Middle frontal gyrus (tissue), 1 donor: ENCODE measurements at regions not wholly inside any gene's neighbourhood (a gene's known extent, or its start where the extent isn't known, plus 50 kb on each side); places are given as distances from the start of the nearest gene placed in this dataset.
"Not testable (repeated sequence)": the region's sequence is repeated elsewhere in the genome, so short reads cannot be mapped to it uniquely, and the experiment has no call there.

Experiments
- DNase-seq: peaks from one replicate; pipeline ENCODE4 v3.0.0-alpha.2; 2015; ENCODE audit warnings: low spot score; ENCODE audit errors: extremely low spot score

DNA sequence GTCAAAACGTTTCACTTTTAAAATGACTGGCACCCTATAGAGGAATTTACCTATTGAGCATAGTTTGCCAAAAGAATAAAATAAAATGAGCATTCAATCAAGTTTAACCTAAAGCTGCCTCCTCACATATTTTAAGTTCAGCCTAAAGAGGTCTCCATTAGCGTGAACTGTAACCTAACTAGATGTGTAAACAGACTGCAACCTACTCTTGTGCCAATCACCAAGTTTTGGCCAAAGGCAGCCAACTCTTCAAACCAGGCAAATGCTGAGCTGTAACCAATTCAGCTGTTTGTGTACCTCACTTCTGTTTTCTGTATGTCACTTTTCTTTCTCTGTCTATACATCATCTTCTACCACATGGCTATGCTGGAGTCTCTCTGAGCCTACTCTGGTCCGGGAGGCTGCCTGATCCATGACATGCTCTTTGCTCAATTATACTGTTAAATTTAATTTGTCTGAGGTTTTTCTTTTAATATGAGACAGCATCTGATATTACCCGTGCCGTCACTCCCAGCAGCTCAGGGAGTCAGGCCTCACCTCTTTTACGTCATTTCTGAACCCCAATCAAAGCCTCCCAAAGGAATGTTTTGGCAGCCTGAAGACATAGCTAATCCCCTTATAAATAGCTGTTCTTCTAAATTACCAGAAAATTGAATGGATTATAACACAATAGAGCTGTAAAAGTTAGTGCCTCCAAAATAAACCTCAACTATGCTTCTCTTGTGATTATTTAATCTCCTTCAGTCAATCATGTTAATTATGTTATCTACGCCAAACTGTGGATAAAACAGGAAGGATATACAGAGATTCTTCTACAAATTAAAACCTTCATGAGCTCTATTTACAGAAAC is 81.0 kb upstream of the NR5A2 start:
- DNase-seq, result no peak

DNA sequence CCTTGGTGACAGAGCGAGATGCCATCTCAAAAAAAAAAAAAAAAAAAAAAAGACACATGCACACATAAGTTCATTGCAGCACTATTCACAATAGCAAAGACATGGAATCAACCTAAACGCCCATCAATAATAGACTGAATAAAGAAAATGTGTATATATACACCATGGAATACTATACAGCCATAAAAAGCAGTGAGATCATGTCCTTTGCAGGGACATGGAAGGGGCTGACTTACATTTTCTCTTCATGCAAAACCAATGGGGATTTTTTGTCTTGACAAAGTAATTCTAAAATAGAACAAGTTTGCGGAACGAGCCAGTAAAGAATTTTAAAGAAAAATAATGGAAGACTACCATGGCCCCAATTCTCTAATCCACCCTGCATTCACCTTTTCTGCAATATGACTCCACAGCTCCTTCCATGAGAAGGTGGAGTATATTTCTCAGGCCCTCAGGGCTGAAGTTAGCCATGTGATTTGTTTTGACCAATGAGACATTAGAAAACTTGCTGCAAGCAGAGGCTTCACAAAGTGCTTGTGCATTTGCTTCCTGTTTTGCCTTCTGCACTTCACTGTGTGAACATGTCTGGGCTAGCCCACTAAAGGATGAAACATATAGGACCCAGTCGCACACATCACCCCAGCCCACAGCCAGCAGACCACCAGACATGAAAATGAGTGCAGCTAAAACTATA is 78.8 kb upstream of the NR5A2 start:
- DNase-seq, result no peak

DNA sequence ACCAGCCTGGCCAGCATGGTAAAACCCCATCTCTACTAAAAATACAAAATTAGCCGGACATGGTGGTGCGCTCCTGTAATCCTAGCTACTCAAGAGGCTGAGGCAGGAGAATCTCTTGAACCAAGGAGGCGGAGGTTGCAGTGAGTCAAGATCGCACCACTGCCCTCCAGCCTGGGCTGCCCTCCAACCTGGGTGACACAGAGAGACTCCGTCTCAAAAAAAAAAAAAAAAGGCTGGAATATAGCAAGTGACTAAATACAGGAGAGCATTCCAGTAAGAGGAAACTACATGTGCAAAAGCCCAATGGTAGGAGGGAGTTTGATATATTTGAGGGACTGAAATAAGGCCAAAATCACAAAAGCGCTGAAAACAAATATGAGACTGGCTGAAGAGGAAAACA is 76.5 kb upstream of the NR5A2 start:
- not testable (repeated sequence) for DNase-seq

DNA sequence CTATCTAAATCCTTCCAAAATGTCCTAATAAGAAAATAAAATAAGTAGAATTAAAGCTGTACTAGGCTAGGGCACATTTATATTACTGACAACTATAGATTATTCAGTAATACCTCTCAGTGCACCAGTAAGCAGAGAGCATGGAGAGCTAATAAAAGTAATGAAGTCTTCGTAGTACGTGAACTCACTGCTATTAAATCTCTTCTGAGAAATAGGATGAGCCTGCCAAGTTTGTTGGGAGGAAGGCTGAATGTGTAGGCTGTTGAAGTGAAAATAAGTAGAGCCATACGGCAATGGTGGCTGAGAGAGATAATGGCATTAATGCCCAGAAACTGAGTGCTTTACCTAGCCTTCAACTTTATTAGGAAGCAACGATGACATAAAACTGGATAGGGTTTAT is 73.9 kb upstream of the NR5A2 start:
- DNase-seq, result no peak

DNA sequence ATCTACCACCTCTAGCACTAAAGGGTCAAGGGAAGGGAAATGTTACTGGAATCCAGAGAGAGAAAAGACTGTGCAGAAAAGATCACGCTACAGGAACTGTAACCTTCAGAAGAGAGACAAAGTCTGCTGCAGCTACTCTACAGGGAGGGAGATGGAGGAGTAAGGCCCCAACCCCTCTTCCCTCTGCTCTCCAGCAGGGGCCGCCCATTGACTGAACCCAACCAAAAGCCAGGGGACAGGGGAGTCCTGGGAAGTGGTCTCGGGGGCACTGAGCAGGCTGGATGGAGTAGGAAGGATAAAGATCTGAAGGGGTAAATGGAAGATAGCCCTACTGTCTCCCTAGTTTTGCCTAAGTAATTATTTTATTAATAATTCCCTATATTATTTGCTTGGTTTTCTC is 72.8 kb upstream of the NR5A2 start:
- DNase-seq, result no peak

DNA sequence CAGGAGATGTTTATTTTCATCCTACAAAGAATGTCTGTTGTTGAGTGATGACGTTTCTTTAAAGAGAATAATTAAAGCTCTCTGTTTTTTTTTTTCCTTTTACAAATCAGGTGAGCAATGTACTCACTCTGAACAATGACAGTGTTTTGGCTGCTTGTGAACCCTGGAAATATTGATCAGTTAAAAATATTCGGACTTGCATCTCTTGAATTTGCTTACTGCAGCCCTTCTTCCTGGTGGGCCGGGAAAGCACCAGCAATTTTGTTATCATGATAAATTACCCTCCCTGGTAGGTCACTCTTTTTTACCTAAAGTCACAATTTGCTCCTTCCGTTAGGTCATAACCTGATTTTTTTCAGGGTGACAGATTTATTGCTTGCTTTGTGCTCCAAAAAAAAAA is 72.3 kb upstream of the NR5A2 start:
- no peak for DNase-seq

GRCh38 chr1:199956005-199956404 is 71.5 kb upstream of the NR5A2 start:
- no peak for DNase-seq

- no peak for DNase-seq
Observed at GRCh38 chr1:199959033-199959774, 68.3 kb upstream of the NR5A2 start.

GRCh38 chr1:199959775-199960110 is 67.8 kb upstream of the NR5A2 start:
- no peak for DNase-seq

GRCh38 chr1:199970125-199970524 is 57.4 kb upstream of the NR5A2 start:
- DNase-seq, result no peak

DNA sequence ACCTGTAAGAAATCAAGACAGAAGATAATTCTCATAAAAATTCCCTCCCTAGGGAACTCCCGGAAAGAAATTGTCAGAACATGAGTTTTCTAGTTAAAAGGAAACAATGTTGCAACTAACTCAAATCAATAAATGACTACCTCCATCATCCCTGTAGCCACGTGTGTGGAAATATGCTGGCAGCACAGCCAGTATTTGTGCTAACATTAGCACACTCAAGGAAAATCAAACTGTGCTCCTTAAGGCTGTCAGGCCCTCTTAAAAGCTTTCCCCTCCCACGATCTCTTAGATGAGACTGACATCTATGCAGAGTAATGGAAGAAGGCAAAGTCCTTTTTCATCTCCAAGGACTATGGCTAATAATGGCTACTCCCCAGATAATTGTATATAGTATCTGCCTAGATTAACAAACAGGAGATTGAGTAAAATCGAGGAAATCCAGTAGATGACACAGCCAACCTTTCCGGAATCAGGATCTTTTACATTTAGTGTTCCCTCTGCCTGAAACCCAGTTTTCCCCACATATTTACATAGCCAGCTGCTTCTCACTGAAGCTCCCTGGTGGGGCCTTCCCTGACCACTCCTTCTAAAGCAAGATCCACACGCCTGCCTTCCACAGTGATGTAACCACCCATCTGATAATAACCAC is 50.9 kb upstream of the NR5A2 start:
- DNase-seq, result no peak
